HG02642 (cell line): ENCODE measurements at regions not wholly inside any gene's neighbourhood (a gene's known extent, or its start where the extent isn't known, plus 50 kb on each side); places are given as distances from the start of the nearest gene placed in this dataset.

Experiments used
- ATAC-seq: cut with Tn5 transposase; IDR thresholded peaks from one replicate; pipeline ENCODE4 v1.9.1; 2021; ENCODE audit warnings: mild to moderate bottlenecking; ENCODE audit not compliant: unreplicated experiment, poor library complexity

DNA sequence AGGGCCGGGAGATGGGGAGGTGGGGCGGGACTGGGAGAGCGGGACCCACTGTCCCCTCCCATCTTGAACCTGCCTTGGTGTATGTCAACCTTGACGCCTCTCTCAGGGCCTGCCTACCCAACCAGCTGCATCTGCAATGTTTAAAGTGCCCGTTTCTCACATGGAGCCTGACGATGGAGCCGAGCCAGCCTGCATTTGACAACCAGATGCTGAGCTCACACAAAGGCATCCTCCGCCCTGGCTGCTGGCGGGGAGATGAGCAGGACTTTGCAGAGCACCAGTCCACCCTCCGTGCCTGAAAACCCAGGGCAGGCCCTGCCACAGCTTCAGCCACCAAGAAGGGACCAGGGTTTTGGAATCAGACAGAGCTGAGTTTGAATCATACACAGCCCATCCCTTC, 141.1 kb upstream of the SMIM23 start:
- ATAC-seq = no peak

DNA sequence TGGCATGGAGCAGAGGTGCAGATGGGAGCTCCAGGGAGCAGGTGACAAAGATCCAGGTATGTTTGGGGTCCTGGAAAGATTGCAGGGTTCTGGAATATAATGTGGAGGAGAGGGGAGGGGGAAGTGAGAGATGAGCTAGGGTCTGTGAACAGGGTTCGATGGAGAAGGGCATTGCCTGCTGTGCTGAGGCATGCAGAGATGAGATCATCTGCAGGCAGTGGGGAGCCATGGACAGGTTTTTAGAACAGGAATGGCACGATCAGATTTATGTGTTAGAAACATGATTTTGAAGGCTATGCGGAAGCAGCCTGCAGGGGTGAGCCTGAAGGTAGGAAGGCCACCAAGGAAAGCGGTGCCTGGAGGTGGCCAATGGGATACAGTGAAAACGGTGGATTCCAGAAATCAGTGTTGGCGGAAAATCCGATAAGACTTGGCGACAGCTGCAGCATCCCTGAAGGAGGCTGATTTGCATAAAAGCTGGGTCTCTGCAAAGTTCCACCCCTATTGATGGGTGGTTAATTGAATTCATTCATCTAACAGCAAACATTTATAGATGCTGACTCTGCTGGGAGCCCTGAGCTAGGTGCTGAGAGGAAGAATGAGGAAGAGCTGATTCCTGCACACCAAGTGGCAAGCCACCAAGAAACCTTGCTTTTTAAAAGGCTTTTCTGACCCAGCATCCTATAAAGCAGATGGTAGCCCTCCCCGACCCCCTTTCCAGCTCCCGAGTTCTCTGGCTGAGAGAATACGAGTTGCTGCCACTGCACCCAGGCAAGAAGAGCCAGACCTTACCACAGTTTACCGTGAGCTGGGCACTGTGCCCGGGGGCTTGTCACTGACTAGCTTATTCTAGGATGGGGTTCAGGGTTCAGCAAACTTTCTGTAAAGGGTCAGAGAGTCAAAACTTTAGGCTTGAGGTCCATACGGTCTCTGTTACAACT, 139.2 kb upstream of the SMIM23 start:
- no peak for ATAC-seq

- no peak for ATAC-seq
Measured at GRCh38 chr5:171647043-171647903, 138.3 kb upstream of the SMIM23 start.

DNA sequence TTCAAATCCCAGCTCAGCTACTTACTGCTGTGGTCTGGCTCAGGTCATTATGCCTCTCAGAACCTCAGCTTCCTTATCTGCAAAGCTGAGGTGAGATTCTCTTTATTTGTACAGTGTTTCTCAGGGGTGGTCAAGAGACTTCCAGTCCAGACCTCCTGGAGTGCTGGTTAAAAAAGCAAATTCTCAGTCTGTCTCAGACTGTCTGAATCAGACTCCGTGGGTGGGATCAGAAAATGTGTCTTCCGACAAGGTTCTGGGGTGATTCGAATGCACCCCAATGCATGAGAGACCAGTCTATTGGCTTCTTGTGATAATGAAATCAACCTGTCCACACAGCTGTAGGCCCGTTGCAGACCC, 137.7 kb upstream of the SMIM23 start:
- ATAC-seq = no peak

DNA sequence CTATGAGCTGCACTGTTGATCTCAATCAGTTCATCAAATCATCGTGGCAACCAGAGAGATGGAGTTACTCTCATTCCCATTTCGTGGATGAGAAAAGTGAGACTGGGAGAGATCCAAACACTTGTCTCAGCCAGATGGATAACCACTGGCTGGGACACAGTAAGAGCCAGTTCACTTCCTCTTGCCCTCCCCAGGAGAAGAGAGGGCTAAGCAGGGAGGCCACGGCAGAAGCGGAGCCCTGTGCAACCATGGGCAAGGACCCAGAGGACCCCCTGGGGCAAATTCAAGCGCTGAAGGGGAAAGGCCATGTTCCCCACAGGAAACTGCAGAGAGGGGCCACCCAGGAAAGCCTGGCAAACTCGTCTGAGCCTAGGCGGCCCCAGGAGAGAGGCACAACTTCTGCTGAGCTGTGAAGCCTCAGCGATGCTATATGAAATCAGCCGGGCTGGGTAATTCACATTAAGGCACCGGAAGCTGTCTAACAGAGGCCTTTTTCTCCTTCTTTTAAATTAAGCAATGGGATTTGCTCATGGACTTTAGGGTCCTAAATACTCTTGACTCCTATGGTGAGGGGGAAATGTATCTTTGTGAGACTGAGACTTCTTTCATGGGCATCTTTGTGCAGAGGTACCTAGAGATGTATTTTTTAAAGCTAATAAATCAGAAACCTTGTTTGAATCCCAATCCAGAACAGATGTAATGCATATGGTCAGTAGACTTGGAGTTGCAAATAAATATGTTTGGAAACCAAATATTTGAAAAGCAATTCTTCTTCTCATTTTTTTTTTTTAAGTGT, 137.1 kb upstream of the SMIM23 start:
- ATAC-seq = no peak

- no peak for ATAC-seq
Measured at GRCh38 chr5:171649075-171649401, 136.6 kb upstream of the SMIM23 start.

GRCh38 chr5:171650597-171650996, 135.0 kb upstream of the SMIM23 start:
- ATAC-seq = no peak

DNA sequence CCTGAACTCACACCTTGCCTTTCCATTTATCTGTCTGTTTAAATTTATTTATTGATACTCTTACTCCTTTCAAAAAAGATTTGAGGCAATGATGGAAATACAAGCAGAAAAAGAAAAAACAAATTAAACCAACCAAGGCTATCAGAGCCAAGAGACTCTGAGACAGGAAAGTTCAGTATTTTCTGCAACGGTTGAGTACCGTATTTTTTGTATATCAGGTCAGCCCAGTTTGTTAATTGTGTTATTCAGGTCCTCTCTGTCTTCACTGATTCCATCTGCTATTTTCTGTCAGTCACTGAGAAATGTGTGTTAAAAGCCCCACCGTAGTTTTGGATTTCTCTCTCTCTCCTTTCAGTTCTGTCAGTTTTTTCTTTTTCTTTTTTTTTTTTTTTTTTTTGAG, 134.5 kb upstream of the SMIM23 start:
- no peak for ATAC-seq

- no peak for ATAC-seq
Measured at GRCh38 chr5:171654881-171655280, 130.7 kb upstream of the SMIM23 start.

- ATAC-seq = no peak
Measured at GRCh38 chr5:171657473-171657872, 128.1 kb upstream of the SMIM23 start.

DNA sequence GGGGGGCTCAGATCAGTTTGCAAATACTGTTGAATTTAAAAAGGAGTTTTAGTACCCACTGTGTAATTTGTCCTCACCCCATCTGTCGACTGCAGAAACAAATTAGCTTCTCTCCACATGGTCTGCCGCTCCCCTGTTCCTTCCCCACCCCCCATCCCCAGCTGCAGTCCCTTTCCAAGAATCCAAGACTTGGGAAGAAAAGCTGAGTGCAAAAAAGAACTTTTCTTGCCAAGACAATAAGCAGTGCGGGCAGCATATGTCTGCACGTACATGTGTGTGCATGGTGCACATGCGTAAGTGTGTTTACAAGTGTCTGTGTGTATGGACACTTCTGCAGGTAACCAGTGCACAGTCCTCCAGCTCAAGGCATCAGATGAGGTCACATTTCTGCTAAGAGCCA, 125.7 kb upstream of the SMIM23 start:
- no peak for ATAC-seq

- ATAC-seq = no peak
Measured at GRCh38 chr5:171660434-171660833, 125.2 kb upstream of the SMIM23 start.

- no peak for ATAC-seq
Measured at GRCh38 chr5:171661143-171661542, 124.5 kb upstream of the SMIM23 start.

DNA sequence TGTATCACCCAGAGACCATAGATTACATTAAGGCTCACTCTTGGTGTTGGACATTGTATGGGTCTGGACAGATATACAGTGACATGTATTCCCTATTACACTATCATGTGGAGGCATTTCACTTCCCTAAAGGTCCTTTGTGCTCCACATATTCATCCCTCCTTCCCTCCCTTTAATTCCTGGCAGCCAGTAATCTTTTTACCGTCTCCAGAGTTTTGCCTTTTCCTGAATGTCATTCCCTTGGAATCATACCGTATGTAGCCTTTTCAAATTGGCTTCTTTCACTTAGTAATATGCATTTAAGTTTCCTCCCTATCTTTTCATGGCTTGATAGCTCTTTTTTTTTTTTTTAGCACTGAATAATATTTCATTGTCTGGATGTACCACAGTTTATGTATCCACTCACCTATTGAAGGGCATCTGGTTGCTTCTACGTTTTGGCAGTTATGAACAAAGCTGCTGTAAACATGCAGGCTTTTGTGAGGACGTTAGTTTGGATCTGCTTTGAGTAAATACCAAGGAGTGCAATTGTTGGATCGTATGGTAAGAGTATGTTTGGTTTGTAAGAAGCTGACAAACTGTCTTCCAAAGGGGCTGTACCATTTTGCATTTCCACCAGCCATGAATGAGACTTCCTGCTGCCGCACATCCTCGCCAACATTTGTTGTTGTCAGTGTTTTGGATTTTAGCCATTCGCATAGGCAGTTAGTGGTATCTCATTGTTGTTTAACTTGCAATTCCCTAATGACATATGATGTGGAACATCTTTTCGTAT, 122.1 kb upstream of the SMIM23 start:
- ATAC-seq = no peak

DNA sequence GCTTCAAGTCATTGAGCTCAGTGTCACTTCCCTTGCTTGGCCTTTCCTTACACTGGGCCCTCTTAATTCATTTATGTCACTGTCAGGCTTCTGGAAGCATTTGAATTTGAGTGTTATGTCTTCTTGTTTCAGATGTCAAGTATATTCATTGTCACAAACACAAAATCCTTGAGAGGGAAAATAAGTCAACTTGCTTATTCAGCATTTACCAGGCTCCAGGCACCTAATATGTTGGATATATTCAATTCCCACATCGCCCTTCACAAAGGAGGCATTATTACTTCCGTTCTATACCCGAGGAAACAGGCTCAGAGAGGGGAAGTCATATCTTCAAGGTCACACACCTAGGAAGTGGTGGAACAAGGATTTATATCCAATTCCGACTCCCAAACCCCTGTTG, 121.1 kb upstream of the SMIM23 start:
- no peak for ATAC-seq

DNA sequence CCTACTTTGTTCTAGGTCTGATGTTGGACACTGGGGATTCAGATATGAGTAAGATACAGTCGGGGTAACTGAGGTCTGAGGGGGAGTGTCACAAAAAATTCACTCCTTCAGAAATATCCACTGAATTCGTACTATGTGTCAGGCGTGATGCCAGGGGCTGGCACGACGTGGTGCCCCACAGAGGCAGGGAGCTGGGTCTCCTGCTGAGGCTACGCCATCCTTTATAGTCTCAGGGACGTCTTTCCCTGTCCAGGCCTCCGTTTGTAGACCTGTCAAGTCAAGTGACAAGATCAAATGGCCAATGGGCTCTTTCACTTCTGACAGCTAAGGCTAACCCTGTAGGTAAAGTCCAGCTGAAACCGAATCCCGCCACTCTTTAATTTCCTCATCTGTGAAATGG, 118.8 kb upstream of the SMIM23 start:
- ATAC-seq = no peak

DNA sequence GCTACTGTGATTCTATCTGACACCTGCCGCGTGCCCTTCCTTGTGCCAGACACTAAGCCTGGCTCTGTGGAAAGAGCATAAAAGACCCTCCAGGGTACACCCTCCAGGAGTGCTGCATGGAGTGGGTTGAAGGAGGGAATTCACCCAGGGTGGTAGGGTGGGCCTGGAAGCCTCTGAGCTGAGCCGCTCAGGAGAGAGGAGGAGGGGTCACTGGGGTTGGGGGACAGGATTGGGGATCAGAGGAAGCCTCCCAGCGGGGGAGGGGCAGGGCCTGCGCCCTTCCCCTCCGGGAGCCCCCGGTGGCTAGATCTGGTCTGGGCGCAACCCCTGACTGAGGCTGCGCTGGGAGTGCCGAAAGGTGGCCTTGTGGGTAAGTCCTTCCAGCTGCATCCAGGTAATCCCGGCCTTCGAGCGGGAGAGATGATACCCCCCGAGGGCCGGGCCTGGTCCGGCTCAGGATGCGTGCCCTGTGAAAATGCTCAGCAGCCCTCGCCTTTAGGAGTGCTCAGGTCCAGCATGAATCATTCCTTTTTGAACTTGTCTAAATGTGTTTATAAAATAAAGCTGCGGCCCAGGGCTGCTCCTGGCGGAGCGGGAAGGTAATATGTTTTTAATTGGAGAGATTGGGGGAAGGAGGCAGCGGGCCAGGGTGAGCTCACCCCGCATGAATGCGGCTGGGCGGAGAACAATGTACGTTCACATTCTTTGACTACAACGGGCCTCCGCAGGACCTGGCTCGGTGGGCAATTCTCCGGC, 118.1 kb upstream of the SMIM23 start:
- ATAC-seq = no peak

DNA sequence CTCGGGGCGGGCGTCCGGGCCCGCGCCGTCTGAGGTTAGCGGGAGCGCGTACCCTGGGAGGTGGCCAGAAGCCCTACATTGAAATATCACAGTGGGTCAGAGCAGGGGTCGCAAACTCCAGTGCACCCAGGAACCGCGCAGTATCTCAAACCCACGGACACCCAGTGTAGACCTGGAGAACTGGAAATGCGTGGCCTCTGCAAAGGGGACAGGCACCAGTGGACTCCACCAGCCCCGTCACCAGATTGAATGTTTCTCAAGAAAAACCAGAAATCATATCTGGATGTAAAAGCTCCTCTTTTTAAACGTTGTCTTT, 117.6 kb upstream of the SMIM23 start:
- no peak for ATAC-seq

DNA sequence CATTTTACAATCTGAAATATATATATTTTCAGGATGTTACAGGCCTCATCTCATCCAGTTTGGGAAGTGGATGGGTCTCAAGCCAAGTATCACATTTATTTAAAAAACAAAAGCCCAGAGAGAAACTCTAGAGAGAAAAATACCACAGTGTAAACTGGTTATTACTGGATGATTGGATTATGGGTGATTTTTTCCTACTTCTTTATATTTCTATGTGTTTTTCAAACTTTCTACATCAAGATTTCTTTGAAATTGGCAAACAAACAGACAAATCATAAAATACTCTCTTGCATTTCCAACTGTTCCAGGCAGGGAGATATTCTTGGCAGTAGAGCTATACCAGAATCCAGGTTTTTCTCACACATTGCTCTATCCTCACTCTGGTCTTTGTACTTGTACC, 116.0 kb upstream of the SMIM23 start:
- no peak for ATAC-seq

DNA sequence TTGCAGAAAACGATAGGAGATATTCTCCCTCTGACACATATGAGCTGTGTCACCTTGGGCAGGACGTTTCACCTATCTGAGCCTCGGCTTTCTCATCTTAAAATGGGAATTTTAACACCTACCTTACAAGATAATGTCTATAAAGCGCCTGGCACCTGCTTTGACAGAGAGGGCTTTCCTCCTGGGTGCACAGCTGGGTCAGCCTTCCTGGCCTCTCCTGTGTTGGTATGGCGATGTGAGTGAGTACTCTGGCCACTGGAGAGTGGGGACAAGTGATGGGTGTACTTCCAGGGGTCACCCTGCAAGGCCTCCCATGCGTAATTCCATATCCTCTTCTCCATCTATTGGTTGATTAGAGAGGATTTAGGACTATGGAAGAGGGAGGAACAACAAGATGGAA, 113.1 kb upstream of the SMIM23 start:
- ATAC-seq = no peak
